Activated CD4-positive, alpha-beta memory T cell treated with anti-CD3 and anti-CD28 coated beads, Interleukin-2, amount 10 ng/mL, durations not matched to agents 7 days and 5 days (primary cell): ENCODE measurements at regions not wholly inside any gene's neighbourhood (a gene's known extent, or its start where the extent isn't known, plus 50 kb on each side); places are given as distances from the start of the nearest gene placed in this dataset.

Experiments
- CTCF ChIA-PET: fragments of 350-600 bp; sonication (Branson Sonifier 250); formaldehyde crosslinking; loops from one replicate; lab custom pipeline; 2021; ENCODE audit warnings: antibody characterized with exemption, inconsistent platforms; lab: Charles Lee
- POLR2A ChIA-PET: fragments of 350-600 bp; sonication (Branson Sonifier 250); formaldehyde crosslinking; loops from one replicate; lab custom pipeline; 2021; ENCODE audit warnings: antibody characterized with exemption; lab: Charles Lee
- DNase-seq: peaks from one replicate; pipeline ENCODE4 v3.0.0-alpha.2; 2020
- H3K27ac Mint-ChIP-seq: one replicate; pipeline ENCODE4 v1.8.0; 2021; ENCODE audit warnings: mild to moderate bottlenecking, mixed read lengths
- H3K27me3 Mint-ChIP-seq: one replicate; pipeline ENCODE4 v1.8.0; 2021; ENCODE audit warnings: mixed read lengths
- H3K36me3 Mint-ChIP-seq: one replicate; pipeline ENCODE4 v1.8.0; 2021; ENCODE audit warnings: low read depth, mixed read lengths
- H3K4me1 Mint-ChIP-seq: one replicate; pipeline ENCODE4 v1.8.0; 2021; ENCODE audit warnings: mixed read lengths
- H3K4me3 Mint-ChIP-seq: one replicate; pipeline ENCODE4 v1.8.0; 2021; ENCODE audit warnings: mild to moderate bottlenecking, mixed read lengths
- H3K9me3 Mint-ChIP-seq: one replicate; pipeline ENCODE4 v1.8.0; 2021; ENCODE audit warnings: mixed read lengths

DNA sequence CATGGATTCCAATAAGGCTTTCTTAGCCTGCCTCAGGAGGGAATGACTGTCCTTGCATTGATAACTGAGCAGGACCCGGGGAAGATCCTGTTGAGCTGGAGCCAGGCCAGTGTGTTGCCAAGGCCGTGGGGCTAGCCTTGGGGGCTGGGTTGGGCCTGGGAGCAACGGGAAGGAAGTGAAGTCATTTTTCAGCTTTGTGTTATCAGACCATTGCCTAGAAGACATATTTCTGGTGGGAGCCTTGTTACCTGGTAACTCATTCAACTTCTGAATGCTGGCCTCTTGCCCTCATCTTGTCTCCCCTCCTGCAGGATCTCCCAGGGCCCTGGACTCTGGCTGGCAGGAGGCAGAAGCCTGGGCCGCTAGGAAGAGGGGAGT, 92.7 kb upstream of the MGAT5 start:
- peaks cover 3% of the 10 kb centered on the region for H3K36me3 Mint-ChIP-seq
- peaks cover 19% of the 10 kb centered on the region for H3K4me1 Mint-ChIP-seq
- no peaks in the 10 kb centered on the region for H3K9me3 Mint-ChIP-seq
- ChIA-PET CTCF (no interaction called here), POLR2A (no interaction called here)
- no peak for DNase-seq
- H3K27me3 Mint-ChIP-seq, result no peaks in the 10 kb centered on the region
- no peak overlapping the region for H3K27ac Mint-ChIP-seq
- no peak overlapping the region for H3K4me3 Mint-ChIP-seq

DNA sequence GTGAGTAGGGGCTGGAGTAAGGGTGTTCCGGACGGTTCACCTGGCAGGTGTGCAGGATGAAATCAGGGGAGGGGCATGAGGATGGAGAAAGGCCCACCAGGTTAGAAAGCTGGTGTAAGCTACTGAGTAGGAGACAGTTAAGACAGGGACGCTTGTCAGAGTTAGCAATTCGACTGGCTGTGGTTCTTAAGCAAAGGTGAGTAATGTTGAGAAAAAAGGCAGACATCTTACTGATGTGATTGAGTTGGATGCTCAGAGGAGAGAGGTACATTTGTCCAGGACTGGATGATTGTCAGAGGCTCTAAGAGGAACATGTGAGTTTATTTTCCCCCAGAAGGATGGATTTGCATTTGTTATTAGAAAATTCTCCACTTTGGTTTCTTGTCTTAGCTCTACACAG, 90.5 kb upstream of the MGAT5 start:
- DNase-seq, result no peak
- no peak overlapping the region for H3K27ac Mint-ChIP-seq
- peaks cover 3% of the 10 kb centered on the region for H3K36me3 Mint-ChIP-seq
- peaks cover 19% of the 10 kb centered on the region for H3K4me1 Mint-ChIP-seq
- no peaks in the 10 kb centered on the region for H3K27me3 Mint-ChIP-seq
- ChIA-PET POLR2A (interaction anchor here (1.2 kb wide), 1 partner anchor 36 kb away, joined by 3 read pairs; no protein-coding TSS in a partner anchor), CTCF (no interaction called here)
- no peak overlapping the region for H3K4me3 Mint-ChIP-seq
- H3K9me3 Mint-ChIP-seq, result no peaks in the 10 kb centered on the region

DNA sequence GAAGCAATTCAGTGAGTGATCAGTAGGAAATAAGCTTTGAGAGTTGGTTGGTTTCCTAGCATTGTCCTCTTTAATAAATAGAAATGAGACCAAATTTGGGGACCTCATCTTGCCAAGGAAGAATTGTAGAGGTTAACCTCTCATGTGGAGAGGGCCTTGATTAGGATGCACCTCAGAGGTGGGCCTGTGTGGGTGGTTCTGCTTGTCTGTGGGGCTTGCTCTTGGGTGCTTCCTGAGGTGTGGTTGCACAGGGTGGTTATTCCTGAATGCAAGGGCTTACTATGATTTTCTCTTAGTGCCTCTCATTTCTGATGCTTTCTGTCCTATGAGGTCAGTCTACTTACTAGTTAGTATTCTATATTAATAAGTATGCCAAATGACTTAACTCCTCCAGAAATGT, 89.6 kb upstream of the MGAT5 start:
- ChIA-PET CTCF (no interaction called here), POLR2A (interaction anchor here (1.2 kb wide), 1 partner anchor 37 kb away, joined by 3 read pairs; no protein-coding TSS in a partner anchor)
- no peak overlapping the region for H3K27ac Mint-ChIP-seq
- no peak for DNase-seq
- H3K9me3 Mint-ChIP-seq, result no peaks in the 10 kb centered on the region
- no peak overlapping the region for H3K4me3 Mint-ChIP-seq
- peaks cover 22% of the 10 kb centered on the region for H3K4me1 Mint-ChIP-seq
- no peaks in the 10 kb centered on the region for H3K27me3 Mint-ChIP-seq
- peaks cover 3% of the 10 kb centered on the region for H3K36me3 Mint-ChIP-seq

DNA sequence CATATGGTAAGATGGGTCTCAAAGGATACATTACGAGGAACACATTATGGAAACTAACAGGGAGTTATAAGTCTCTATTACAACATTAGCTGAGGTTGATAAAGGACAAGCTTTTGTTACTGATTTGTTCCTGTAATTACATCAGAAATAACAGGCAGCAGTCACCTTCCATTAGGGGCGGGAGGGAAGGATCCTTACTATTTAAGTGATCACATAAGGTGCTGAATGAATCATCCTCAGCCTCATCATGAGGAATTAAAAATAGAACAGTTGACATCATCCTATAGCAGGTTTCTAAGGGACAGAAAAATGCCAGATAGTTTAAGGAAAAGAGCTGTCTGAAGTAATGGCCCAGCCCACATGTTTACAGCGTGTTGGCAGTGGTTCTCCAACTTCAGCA, 86.9 kb upstream of the MGAT5 start:
- peaks cover 22% of the 10 kb centered on the region for H3K4me1 Mint-ChIP-seq
- no peak overlapping the region for H3K27ac Mint-ChIP-seq
- H3K4me3 Mint-ChIP-seq, result no peak overlapping the region
- POLR2A ChIA-PET, result no interaction called here
- no peaks in the 10 kb centered on the region for H3K9me3 Mint-ChIP-seq
- CTCF ChIA-PET, result no interaction called here
- DNase-seq, result no peak
- H3K27me3 Mint-ChIP-seq, result no peaks in the 10 kb centered on the region
- H3K36me3 Mint-ChIP-seq, result peaks cover 3% of the 10 kb centered on the region

DNA sequence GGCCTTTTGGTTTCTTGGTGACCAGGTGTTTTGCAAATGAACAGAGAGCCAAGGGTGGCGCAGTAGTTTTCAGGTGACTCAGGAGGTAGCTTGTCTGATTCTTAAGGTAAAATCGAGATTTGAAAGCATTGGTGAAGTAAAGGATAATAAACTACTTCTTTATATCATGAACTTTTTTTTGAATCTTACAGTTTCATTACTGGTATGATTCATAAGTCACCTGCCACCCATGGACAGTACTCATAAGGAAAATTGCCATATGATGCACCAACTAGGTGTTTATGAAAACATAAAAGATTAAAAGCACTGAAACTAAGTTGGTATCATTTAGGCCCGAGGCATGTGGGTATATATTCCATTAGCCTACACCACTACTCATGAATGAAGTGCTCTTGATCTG, 84.1 kb upstream of the MGAT5 start:
- ChIA-PET CTCF (interaction anchor here (1.1 kb wide), 1 partner anchor 51 kb away, joined by 3 read pairs; no protein-coding TSS in a partner anchor), POLR2A (no interaction called here)
- H3K9me3 Mint-ChIP-seq, result no peaks in the 10 kb centered on the region
- peaks cover 21% of the 10 kb centered on the region for H3K4me1 Mint-ChIP-seq
- H3K36me3 Mint-ChIP-seq, result no peaks in the 10 kb centered on the region
- no peak overlapping the region for H3K27ac Mint-ChIP-seq
- no peak overlapping the region for H3K4me3 Mint-ChIP-seq
- no peak for DNase-seq
- no peaks in the 10 kb centered on the region for H3K27me3 Mint-ChIP-seq

DNA sequence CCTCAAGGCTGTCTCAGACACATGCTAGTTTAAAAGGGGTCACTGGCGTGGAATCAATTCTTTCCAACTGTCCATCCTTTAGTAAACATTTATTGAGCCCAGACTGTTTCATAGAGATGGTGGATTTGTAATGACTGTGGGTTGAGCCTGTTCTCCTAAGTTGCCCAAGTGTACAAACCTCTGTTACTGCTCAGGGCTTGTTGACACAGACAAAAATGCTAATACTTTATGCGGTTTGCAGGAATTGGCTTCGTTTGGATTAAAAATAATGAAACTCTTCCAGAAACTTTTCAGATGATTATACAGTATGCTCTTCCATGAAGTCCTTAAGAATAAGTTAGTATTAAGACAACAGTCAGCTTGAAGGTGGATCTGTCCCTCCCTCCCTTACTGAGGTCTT, 83.6 kb upstream of the MGAT5 start:
- Mint-ChIP-seq H3K4me3 (no peak overlapping the region), H3K36me3 (no peaks in the 10 kb centered on the region), H3K9me3 (no peaks in the 10 kb centered on the region), H3K4me1 (peaks cover 21% of the 10 kb centered on the region), H3K27me3 (no peaks in the 10 kb centered on the region), H3K27ac (no peak overlapping the region)
- POLR2A ChIA-PET, result no interaction called here
- no peak for DNase-seq
- CTCF ChIA-PET, result interaction anchor here (1.1 kb wide), 1 partner anchor 52 kb away, joined by 3 read pairs; no protein-coding TSS in a partner anchor

DNA sequence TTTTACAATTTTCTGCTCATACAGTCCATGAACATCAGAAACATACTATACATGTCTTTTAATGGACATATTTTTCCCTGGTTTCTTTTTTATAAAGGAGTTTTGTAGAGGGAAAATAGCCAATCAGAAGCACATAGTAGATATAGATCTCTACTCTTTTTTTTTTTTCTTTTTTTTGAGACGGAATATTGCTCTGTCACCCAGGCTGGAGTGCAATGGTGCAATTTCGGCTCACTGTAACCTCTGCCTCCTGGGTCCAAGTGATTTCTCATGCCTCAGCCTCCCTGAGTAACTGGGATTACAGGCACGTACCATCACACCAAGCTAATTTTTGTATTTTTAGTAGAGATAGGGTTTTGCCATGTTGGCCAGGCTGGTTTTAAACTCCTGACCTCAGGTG, 83.2 kb upstream of the MGAT5 start:
- CTCF ChIA-PET, result interaction anchor here (1.1 kb wide), 1 partner anchor 52 kb away, joined by 3 read pairs; no protein-coding TSS in a partner anchor
- no peaks in the 10 kb centered on the region for H3K9me3 Mint-ChIP-seq

DNA sequence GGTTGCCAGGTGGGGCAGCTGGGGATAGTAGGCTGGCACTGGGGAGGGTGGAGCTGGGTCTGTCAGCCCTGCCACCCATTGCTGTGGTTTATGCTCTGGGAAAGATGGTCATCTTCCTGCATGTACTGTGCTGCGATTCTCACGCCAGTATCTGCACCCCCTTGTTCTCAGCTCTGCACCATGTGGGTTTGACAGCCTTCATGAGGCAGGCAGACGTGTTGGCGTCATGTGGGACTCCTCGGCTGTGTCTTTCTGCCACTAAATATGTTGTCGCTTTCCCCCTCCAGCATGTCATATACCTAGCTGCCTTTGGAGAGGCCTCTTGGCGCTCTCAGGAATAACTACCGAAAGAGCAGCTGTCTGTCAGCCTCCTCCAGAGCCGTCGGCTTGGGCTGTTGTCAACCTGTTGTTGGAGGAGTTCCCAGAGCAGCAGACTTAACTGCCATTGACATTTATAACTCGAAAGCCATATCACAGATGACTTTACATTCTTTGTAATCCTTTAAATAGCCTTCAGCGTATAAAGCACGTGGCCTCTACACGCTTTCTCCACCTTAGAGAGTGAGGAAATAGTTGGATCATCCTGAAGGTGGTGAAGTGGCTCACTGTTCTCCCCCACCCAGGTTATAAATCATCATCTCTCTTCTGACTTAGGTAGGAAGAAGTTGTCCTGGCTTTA, 80.4 kb upstream of the MGAT5 start:
- Mint-ChIP-seq H3K36me3 (no peaks in the 10 kb centered on the region), H3K4me3 (no peak overlapping the region), H3K27ac (no peak overlapping the region), H3K27me3 (no peaks in the 10 kb centered on the region), H3K9me3 (no peaks in the 10 kb centered on the region), H3K4me1 (peaks cover 27% of the 10 kb centered on the region)
- no peak for DNase-seq
- CTCF ChIA-PET, result no interaction called here
- POLR2A ChIA-PET, result interaction anchor here (1.0 kb wide), 1 partner anchor 45 kb away, joined by 3 read pairs; no protein-coding TSS in a partner anchor

More for the DNA sequence above, 83.2 kb upstream of the MGAT5 start:
- H3K27ac Mint-ChIP-seq, result no peak overlapping the region
- no peak for DNase-seq
- no peaks in the 10 kb centered on the region for H3K27me3 Mint-ChIP-seq
- H3K4me3 Mint-ChIP-seq, result no peak overlapping the region
- H3K4me1 Mint-ChIP-seq, result peaks cover 21% of the 10 kb centered on the region
- POLR2A ChIA-PET, result no interaction called here
- no peaks in the 10 kb centered on the region for H3K36me3 Mint-ChIP-seq

DNA sequence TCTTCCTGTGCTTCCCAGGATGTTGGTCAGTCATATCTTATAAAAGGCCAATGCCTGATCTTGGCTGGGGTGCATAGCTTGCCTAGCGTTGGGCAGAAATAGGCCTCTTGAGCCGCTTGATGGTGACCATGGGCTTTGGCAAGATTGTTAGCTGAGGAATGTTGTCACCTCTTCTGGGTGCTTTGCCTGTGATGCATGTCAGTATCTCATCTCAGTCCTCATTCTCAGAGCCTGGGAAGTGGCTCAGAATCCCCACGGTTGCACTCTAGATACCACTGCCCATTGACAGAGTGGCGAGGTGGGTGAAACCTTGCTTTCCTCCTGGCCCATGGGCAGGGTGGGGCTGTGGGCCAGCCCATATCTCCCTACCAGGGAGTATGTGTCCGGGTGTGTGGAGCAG, 79.2 kb upstream of the MGAT5 start:
- CTCF ChIA-PET, result no interaction called here
- DNase-seq, result no peak
- H3K4me1 Mint-ChIP-seq, result peaks cover 24% of the 10 kb centered on the region
- no peaks in the 10 kb centered on the region for H3K36me3 Mint-ChIP-seq
- H3K9me3 Mint-ChIP-seq, result no peaks in the 10 kb centered on the region
- H3K27me3 Mint-ChIP-seq, result no peaks in the 10 kb centered on the region
- no peak overlapping the region for H3K4me3 Mint-ChIP-seq
- POLR2A ChIA-PET, result no interaction called here
- H3K27ac Mint-ChIP-seq, result no peak overlapping the region

DNA sequence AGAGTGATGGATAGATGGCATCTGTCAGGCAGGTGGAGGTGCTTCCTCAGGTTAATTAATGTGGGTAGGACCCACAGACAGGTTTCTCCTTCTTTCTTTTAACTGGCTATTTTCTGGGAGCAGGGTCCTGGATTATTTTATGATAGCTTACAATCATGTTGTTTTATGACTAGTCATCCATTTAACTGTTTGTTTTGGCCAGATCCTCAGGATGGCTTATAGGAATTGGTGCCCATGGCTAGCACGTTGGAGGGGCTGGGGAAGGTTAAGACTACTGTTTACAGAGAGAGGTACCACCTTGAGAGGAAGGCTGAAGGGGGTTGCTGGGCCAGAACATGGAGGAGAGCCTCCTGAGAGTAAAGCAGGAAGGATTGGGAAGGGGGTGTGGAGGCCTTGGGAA, 78.0 kb upstream of the MGAT5 start:
- Mint-ChIP-seq H3K4me1 (peaks cover 26% of the 10 kb centered on the region), H3K27me3 (no peaks in the 10 kb centered on the region)

DNA sequence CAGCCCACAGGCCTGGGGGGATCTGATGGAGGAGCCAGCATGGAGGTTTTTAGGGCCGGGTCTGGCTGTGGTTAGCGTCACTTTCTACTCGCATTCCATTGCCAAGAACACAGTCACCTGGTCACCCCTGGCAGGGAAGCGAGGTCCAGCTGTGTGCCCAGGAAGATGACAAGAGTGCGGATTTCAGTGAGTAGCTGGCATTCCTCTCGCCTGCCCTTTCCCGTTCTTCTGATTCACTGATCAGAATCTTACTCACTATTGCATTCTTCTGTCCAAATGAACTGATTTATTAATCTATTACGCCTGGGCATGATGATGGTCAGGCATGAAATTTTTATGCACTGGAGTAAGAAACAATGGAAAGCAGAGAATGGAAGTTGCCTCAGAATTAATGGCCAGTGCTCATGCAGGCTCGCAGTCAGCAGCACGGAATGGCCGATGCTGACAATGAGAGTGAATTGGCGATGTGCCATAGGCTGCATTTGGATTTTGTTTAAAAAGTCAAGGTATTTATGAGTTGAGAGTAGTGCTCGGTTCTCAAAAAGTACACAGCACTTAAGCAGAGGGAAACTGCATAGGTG, 76.4 kb upstream of the MGAT5 start:
- H3K9me3 Mint-ChIP-seq, result no peaks in the 10 kb centered on the region
- no peaks in the 10 kb centered on the region for H3K36me3 Mint-ChIP-seq

More for the DNA sequence above, 78.0 kb upstream of the MGAT5 start:
- CTCF ChIA-PET, result interaction anchor here (0.6 kb wide), 1 partner anchor 18 kb away, joined by 3 read pairs; no protein-coding TSS in a partner anchor
- Mint-ChIP-seq H3K9me3 (no peaks in the 10 kb centered on the region), H3K27ac (no peak overlapping the region), H3K4me3 (no peak overlapping the region), H3K36me3 (no peaks in the 10 kb centered on the region)
- no peak for DNase-seq
- POLR2A ChIA-PET, result no interaction called here

DNA sequence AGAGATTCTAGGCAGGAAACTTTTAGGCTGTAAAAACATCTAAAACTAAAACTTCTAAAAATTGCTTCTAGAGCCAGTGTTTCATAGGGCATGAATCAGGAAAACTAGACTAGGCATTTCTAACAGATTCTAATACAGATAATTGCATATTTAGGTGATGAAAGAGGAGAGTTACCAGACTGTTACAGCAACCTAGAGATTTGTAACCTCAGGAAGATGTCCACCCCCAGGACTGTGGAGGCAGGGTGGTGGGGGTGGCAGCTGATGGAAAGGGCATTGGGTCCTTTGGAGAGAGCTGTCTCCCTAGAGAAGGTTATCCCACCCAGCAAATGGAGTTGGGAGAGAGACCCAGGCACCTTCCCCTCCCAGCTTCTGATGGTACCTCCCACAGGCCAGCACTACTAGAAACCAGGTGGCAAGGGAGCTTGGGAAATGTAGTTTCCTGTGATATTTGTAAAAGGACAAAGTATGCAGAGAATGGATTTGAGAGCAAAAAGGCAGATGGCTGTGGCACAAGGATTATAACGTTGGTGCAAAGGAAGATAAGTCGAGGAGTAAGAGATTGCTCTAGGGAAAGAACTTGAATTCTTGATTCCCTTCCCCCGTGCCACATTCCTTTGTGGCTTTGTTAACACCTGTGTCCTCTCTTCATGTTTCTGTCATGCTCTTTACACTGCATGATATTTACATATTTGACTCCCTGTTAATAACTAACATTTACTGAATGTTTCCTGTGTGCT, 75.6 kb upstream of the MGAT5 start:
- CTCF ChIA-PET, result interaction anchor here (0.6 kb wide), 1 partner anchor 29 kb away, joined by 3 read pairs; no protein-coding TSS in a partner anchor
- POLR2A ChIA-PET, result interaction anchor here (0.9 kb wide), 1 partner anchor 58 kb away, joined by 5 read pairs; no protein-coding TSS in a partner anchor
- Mint-ChIP-seq H3K4me1 (peaks cover 42% of the 10 kb centered on the region), H3K9me3 (no peaks in the 10 kb centered on the region), H3K4me3 (no peak overlapping the region), H3K27me3 (no peaks in the 10 kb centered on the region), H3K27ac (no peak overlapping the region), H3K36me3 (no peaks in the 10 kb centered on the region)
- DNase-seq, result no peak

More for the DNA sequence above, 76.4 kb upstream of the MGAT5 start:
- Mint-ChIP-seq H3K4me1 (peaks cover 41% of the 10 kb centered on the region), H3K27me3 (no peaks in the 10 kb centered on the region), H3K27ac (no peak overlapping the region), H3K4me3 (no peak overlapping the region)
- no peak for DNase-seq
- ChIA-PET CTCF (no interaction called here), POLR2A (no interaction called here)

DNA sequence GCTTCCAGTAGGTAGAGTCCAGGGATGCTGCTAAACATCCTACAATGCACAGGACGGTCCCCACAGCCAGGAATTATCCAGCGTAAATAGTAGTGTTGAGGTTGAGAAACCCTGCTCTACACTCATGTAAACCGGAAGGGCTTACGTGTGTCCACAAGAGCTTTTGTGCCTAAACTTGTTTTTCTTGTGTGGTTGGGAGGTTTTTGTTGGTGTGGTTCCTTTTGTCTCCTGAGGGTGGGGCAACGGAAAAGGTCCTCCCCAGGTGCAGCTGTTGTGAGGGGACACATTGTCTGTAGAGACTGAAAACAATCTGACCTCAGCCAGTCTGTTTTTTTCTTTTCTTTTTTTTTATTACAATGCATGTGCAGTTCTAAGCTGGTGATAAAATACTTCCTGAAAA, 72.7 kb upstream of the MGAT5 start:
- H3K4me1 Mint-ChIP-seq, result peaks cover 57% of the 10 kb centered on the region
- H3K9me3 Mint-ChIP-seq, result no peaks in the 10 kb centered on the region
- H3K36me3 Mint-ChIP-seq, result peaks cover 5% of the 10 kb centered on the region
- ChIA-PET CTCF (interaction anchor here (0.8 to 1.6 kb wide), 5 partner anchors 16 to 231 kb away, joined by 3 to 10 read pairs (median 5); no protein-coding TSS in a partner anchor), POLR2A (interaction anchor here (0.8 to 1.4 kb wide), 5 partner anchors 16 to 62 kb away, joined by 3 to 7 read pairs (median 3); no protein-coding TSS in a partner anchor)
- H3K27ac Mint-ChIP-seq, result peak overlapping the region; percentile 61
- H3K4me3 Mint-ChIP-seq, result no peak overlapping the region
- peak; percentile 56 for DNase-seq
- no peaks in the 10 kb centered on the region for H3K27me3 Mint-ChIP-seq
